Neural cell (in vitro differentiated cells): ENCODE measurements at regions not wholly inside any gene's neighbourhood (a gene's known extent, or its start where the extent isn't known, plus 50 kb on each side); places are given as distances from the start of the nearest gene placed in this dataset.

Source experiments
- H2AFZ ChIP-seq: fragments of 200-600, 300-800 bp; sonication (generic), shearing (Covaris generic); 2 replicates; pipeline ENCODE4 v1.6.0; 2014; ENCODE audit warnings: low read depth, mild to moderate bottlenecking, antibody characterized with exemption, low read length, moderate library complexity
- H3F3A ChIP-seq: fragments of 200-600 bp; shearing (Covaris generic); 2 replicates; pipeline ENCODE4 v1.6.1; 2016; ENCODE audit warnings: mild to moderate bottlenecking, moderate library complexity, mixed read lengths, antibody characterized with exemption, low read length; ENCODE audit not compliant: insufficient read depth, poor library complexity, severe bottlenecking
- H3K27ac ChIP-seq: fragments of 200-600, 300-800 bp; sonication (generic), shearing (Covaris generic); 2 replicates; pipeline ENCODE4 v1.5.1; 2014; ENCODE audit warnings: mild to moderate bottlenecking, low read length, moderate library complexity
- H3K27me3 ChIP-seq: fragments of 300-800, 200-600 bp; sonication (generic), shearing (Covaris generic); 2 replicates; pipeline ENCODE4 v1.6.0; 2014; ENCODE audit warnings: mild to moderate bottlenecking, low read depth, low read length, moderate library complexity; ENCODE audit not compliant: insufficient read depth
- H3K36me3 ChIP-seq: fragments of 300-800, 200-600 bp; sonication (generic), shearing (Covaris generic); 2 replicates; pipeline ENCODE4 v1.5.1; 2014; ENCODE audit warnings: mild to moderate bottlenecking, antibody characterized with exemption, low read length, moderate library complexity; ENCODE audit not compliant: insufficient read depth
- H3K4me2 ChIP-seq: fragments of 300-800, 200-600 bp; sonication (generic), shearing (Covaris generic); 2 replicates; pipeline ENCODE4 v1.6.0; 2014; ENCODE audit warnings: mild to moderate bottlenecking, low read length
- H3K4me3 ChIP-seq: fragments of 300-800, 200-600 bp; sonication (generic), shearing (Covaris generic); 2 replicates; pipeline ENCODE4 v1.5.1; 2014; ENCODE audit warnings: mild to moderate bottlenecking, low read length, moderate library complexity
- H3K79me2 ChIP-seq: fragments of 200-600 bp; shearing (Covaris generic); replicated peaks from 2 replicates; pipeline ENCODE4 v1.6.0; 2014; ENCODE audit warnings: mild to moderate bottlenecking, low read length, moderate library complexity; ENCODE audit not compliant: insufficient read depth
- H3K9ac ChIP-seq: fragments of 300-800, 200-600 bp; sonication (generic), shearing (Covaris generic); 2 replicates; pipeline ENCODE4 v1.6.1; 2016; ENCODE audit warnings: mild to moderate bottlenecking, low read length, mixed read lengths
- H3K9me2 ChIP-seq: fragments of 200-600 bp; shearing (Covaris generic); 2 replicates; pipeline ENCODE4 v1.6.1; 2016; ENCODE audit warnings: mild to moderate bottlenecking, low read length, mixed read lengths; ENCODE audit not compliant: insufficient read depth
- H3K9me3 ChIP-seq: fragments of 200-600, 300-800 bp; sonication (generic), shearing (Covaris generic); 2 replicates; pipeline ENCODE4 v1.6.1; 2016; ENCODE audit warnings: mild to moderate bottlenecking, mixed run types, low read length, moderate library complexity, mixed read lengths
- H4K20me1 ChIP-seq: fragments of 200-600 bp; shearing (Covaris generic); 2 replicates; pipeline ENCODE4 v1.6.1; 2016; ENCODE audit warnings: mild to moderate bottlenecking, mixed run types; ENCODE audit not compliant: insufficient read depth
- CTCF ChIP-seq: fragments of 450-650 bp; IDR thresholded peaks from 2 replicates; pipeline ENCODE4 v1.5.1; 2014; ENCODE audit warnings: antibody characterized with exemption, mild to moderate bottlenecking, moderate library complexity; ENCODE audit not compliant: poor library complexity, severe bottlenecking
- EP300 ChIP-seq: fragments of 450-650 bp; conservative IDR thresholded peaks from 2 replicates; pipeline ENCODE4 v1.6.1; 2014; ENCODE audit warnings: antibody characterized with exemption, mild to moderate bottlenecking, moderate library complexity; ENCODE audit not compliant: poor library complexity, severe bottlenecking
- EZH2 ChIP-seq: fragments of 200-600, 300-800 bp; shearing (Covaris generic), sonication (generic); IDR thresholded peaks from 2 replicates; pipeline ENCODE4 v1.6.1; 2014; ENCODE audit warnings: antibody characterized with exemption, low read length, borderline replicate concordance, mild to moderate bottlenecking; ENCODE audit not compliant: insufficient read depth, poor library complexity, severe bottlenecking
- MXI1 ChIP-seq: fragments of 450-650 bp; conservative IDR thresholded peaks from 2 replicates; pipeline ENCODE4 v1.6.1; 2014; ENCODE audit warnings: antibody characterized with exemption, mild to moderate bottlenecking; ENCODE audit not compliant: poor library complexity, severe bottlenecking
- POLR2AphosphoS5 ChIP-seq: IDR thresholded peaks from 2 replicates; pipeline ENCODE4 v1.6.1; 2012
- RAD21 ChIP-seq: fragments of 450-650 bp; conservative IDR thresholded peaks from 2 replicates; pipeline ENCODE4 v1.6.1; 2014; ENCODE audit warnings: antibody characterized with exemption, mild to moderate bottlenecking, moderate library complexity
- REST ChIP-seq: IDR thresholded peaks from 2 replicates; pipeline ENCODE4 v1.6.1; 2012; ENCODE audit warnings: borderline replicate concordance
- SMC3 ChIP-seq: fragments of 450-650 bp; conservative IDR thresholded peaks from 2 replicates; pipeline ENCODE4 v1.6.1; 2014; ENCODE audit warnings: antibody characterized with exemption, mild to moderate bottlenecking, moderate library complexity; ENCODE audit not compliant: poor library complexity
- TAF1 ChIP-seq: IDR thresholded peaks from 2 replicates; pipeline ENCODE4 v1.6.1; 2012; ENCODE audit warnings: low read depth

DNA sequence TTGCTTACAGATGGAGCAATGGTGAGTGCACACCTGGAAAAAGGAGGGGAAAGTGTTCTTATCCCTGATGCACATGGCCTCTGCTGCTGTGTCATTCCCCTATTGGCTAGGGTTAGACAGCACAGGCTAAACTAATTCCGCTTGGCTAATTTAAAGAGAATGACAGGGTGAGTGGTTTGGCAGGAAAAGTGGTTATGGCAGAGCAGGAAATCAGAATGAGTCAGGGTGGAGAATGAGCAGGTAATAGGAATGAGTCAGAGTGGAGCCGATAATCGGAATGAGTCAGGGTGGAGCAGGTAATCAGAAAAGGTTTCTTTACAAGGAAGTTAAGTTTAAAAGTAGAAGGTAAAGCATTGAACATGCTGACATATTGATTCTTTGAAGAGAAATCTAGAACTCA is 355.5 kb upstream of the HTR1E start:
- H3K27me3 ChIP-seq = no peaks in the 10 kb centered on the region
- H4K20me1 ChIP-seq = no peaks in the 10 kb centered on the region
- no peaks in the 10 kb centered on the region for H3K79me2 ChIP-seq
- H3K4me3 ChIP-seq = no peak overlapping the region
- peaks cover 5% of the 10 kb centered on the region for H3K9me3 ChIP-seq
- no peak overlapping the region for H3K9ac ChIP-seq
- no peak overlapping the region for H3K4me2 ChIP-seq
- no peak overlapping the region for H3K27ac ChIP-seq
- TF ChIP-seq POLR2AphosphoS5 (no peak), SMC3 (no peak), MXI1 (no peak), REST (no peak), TAF1 (no peak), RAD21 (no peak), CTCF (no peak)
- no peaks in the 10 kb centered on the region for H3K36me3 ChIP-seq
- H3F3A ChIP-seq = no peaks in the 10 kb centered on the region
- no peak overlapping the region for H2AFZ ChIP-seq
- H3K9me2 ChIP-seq = no peaks in the 10 kb centered on the region

GRCh38 chr6:86563197-86563596 is 374.1 kb upstream of the HTR1E start:
- H3K4me2 ChIP-seq = no peak overlapping the region
- no peak overlapping the region for H2AFZ ChIP-seq
- H3K79me2 ChIP-seq = no peaks in the 10 kb centered on the region

More at GRCh38 chr6:86563197-86563596, 374.1 kb upstream of the HTR1E start:
- no peaks in the 10 kb centered on the region for H3K9me3 ChIP-seq
- H3K27me3 ChIP-seq = no peaks in the 10 kb centered on the region
- H4K20me1 ChIP-seq = no peaks in the 10 kb centered on the region
- H3K36me3 ChIP-seq = no peaks in the 10 kb centered on the region
- no peak overlapping the region for H3K4me3 ChIP-seq
- H3F3A ChIP-seq = no peaks in the 10 kb centered on the region
- no peaks in the 10 kb centered on the region for H3K9me2 ChIP-seq
- no peak overlapping the region for H3K9ac ChIP-seq
- H3K27ac ChIP-seq = no peak overlapping the region
- TF ChIP-seq CTCF = no peak
- TF ChIP-seq REST = no peak
- TF ChIP-seq EZH2 = no peak
- no peak for TF ChIP-seq EP300
- no peak for TF ChIP-seq MXI1
- no peak for TF ChIP-seq RAD21
- no peak for TF ChIP-seq POLR2AphosphoS5
- no peak for TF ChIP-seq TAF1
- no peak for TF ChIP-seq SMC3
